ENCODE measurements at regions not wholly inside any gene's neighbourhood (a gene's known extent, or its start where the extent isn't known, plus 50 kb on each side); places are given as distances from the start of the nearest gene placed in this dataset.

- TF ChIP-seq CTCF (IDR thresholded peaks at IDR 0.05; ENCODE audit: control extremely low read depth, extremely low read depth, low read depth, missing control alignments): no peak
- ChIA-PET POLR2A (no interaction called here), CTCF (no interaction called here)
- DNase-seq (ENCODE audit: extremely low spot score): no peak
Observed at GRCh38 chr3:144264794-144265193, 293.2 kb downstream of the DIPK2A start.

DNA sequence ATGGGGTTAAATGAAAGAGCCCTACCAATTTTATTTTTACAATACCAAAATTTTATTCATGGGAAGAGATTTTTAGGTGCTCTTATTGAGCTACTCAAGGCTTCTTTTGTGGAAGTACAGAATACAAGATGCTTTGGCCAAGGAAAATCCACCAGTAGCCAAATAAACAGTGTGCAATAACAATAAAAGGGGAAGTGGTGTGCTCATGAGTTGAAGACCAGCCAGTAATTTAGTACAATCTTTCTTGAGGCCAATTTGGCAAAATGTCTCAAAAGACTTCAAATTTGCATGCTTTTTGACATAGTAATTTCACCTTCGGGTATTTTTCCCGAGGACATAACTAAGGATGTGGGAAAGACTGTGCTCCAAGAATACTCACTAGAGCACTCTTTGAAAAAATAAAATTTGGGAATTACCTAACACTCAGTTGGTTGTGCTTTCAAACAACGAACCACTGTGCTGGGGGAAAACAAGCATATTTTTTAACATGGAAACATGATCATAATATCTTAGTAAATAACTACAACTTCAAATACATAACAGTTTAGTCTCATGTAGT is 294.0 kb downstream of the DIPK2A start:
- no peak for TF ChIP-seq CTCF (IDR thresholded peaks at IDR 0.05; ENCODE audit: control extremely low read depth, extremely low read depth, low read depth, missing control alignments)
- no peak for DNase-seq (ENCODE audit: extremely low spot score)
- CTCF ChIA-PET: no interaction called here
- POLR2A ChIA-PET: no interaction called here

DNA sequence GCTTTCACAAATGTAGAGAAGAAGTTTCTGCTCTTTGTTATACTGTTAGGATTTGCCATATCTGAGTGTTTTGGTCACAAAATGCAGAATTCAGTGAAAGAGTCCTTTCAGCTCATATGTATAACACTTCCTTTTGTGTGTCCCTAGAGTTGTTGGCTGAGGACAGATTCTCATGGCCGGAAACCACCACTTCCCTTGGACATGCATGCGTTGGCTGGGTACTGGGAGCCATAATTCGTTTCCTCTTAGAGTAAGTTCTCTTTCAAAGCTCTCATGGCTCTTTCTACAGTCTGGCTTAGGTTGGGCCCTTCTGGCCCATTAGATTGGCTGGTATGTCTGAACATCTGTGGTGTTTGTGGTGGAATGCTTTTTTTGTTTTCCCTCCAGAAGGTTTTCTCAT is 298.5 kb downstream of the DIPK2A start:
- ChIA-PET POLR2A (no interaction called here), CTCF (interaction anchor here (1.1 to 1.8 kb wide), 2 partner anchors 25 to 295 kb away, joined by 3 to 4 read pairs; no protein-coding TSS in a partner anchor)
- DNase-seq (ENCODE audit: extremely low spot score): no peak
- no peak for TF ChIP-seq CTCF (IDR thresholded peaks at IDR 0.05; ENCODE audit: control extremely low read depth, extremely low read depth, low read depth, missing control alignments)

DNA sequence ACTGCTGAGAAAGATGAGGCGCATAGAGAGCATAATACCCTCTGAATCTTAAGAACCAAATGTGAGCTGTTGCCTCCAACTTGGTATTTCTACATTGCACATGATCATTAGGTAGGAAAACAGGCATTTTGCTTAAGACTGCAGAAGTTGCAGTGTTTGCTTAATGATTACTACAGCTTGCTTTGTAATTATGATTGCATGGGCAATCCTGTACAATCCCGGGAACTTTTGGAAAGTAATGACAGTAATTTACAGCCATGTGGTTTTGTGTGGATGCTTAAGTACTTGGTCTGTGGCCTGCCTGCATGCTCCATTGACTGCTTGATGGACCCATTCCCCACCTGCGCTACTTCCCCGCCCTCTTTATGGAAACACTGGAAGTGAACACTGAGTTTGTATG is 301.1 kb downstream of the DIPK2A start:
- TF ChIP-seq CTCF (IDR thresholded peaks at IDR 0.05; ENCODE audit: control extremely low read depth, extremely low read depth, low read depth, missing control alignments): no peak
- POLR2A ChIA-PET: no interaction called here
- CTCF ChIA-PET: interaction anchor here (1.0 to 1.3 kb wide), 2 partner anchors 16 to 23 kb away, joined by 3 read pairs; no protein-coding TSS in a partner anchor
- no peak for DNase-seq (ENCODE audit: extremely low spot score)

GRCh38 chr3:144273601-144274000 is 302.0 kb downstream of the DIPK2A start:
- ChIA-PET CTCF (no interaction called here), POLR2A (no interaction called here)
- no peak for TF ChIP-seq CTCF (IDR thresholded peaks at IDR 0.05; ENCODE audit: control extremely low read depth, extremely low read depth, low read depth, missing control alignments)
- no peak for DNase-seq (ENCODE audit: extremely low spot score)

DNA sequence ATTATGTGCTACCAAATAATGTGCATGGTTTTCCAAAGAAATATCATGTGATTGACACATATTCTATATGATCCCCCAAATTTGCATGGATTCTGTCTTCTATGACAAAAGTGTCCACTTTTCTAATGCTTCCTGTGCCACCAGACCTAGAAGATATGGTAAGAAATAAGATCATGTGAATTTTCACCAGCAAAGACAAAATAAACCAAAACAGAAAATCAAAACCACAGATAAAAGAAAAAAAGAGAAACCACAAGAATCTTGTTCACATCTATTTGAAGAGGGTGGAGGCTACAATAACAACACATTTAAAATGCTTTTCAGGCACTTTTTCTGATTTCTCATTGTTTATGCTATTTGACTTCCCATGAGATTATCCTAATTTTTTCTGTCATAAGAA is 303.4 kb downstream of the DIPK2A start:
- CTCF ChIA-PET: no interaction called here
- POLR2A ChIA-PET: no interaction called here
- DNase-seq (ENCODE audit: extremely low spot score): no peak
- TF ChIP-seq CTCF (IDR thresholded peaks at IDR 0.05; ENCODE audit: control extremely low read depth, extremely low read depth, low read depth, missing control alignments): no peak

DNA sequence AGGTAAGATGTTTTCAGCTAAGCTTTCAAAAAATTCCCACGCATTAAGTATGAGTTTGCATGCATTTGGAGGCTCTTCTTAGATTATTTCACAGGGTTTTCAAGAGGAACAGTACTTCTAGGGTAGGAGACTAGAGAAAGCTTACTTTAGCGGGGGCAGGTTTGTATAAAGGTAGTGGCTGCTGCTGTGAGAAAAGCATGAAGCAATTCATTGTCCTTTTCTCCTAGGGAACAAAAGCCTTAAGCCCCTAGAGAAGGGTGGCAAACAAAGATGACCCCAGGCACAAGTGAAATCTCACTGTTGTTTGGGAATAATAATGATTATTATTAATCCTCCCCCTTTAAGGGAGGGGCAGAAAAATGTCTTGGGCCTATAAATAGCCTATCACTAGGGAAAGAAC is 310.7 kb downstream of the DIPK2A start:
- no peak for TF ChIP-seq CTCF (IDR thresholded peaks at IDR 0.05; ENCODE audit: control extremely low read depth, extremely low read depth, low read depth, missing control alignments)
- ChIA-PET CTCF (interaction anchor here (1.0 kb wide), 2 partner anchors 13 to 37 kb away, joined by 3 read pairs; no protein-coding TSS in a partner anchor), POLR2A (no interaction called here)
- no peak for DNase-seq (ENCODE audit: extremely low spot score)

Measured in GM10248 (cell line).